Testis (tissue), 2 donors: ENCODE measurements at regions not wholly inside any gene's neighbourhood (a gene's known extent, or its start where the extent isn't known, plus 50 kb on each side); places are given as distances from the start of the nearest gene placed in this dataset.

Experiments used
- CTCF ChIP-seq, 3 experiments: fragments of 450-650 bp in 2 of 3; fragments of 200-600 bp in 1 of 3; sonication (generic) in 1 of 3; IDR thresholded peaks; one replicate each; pipeline ENCODE4 v1.5.1; 2016 to 2019; ENCODE audit warnings: antibody characterized with exemption in 3 of 3, mild to moderate bottlenecking in 2 of 3, moderate library complexity in 1 of 3
- POLR2A ChIP-seq: fragments of 450-650 bp; IDR thresholded peaks from one replicate; pipeline ENCODE4 v1.6.1; 2017; ENCODE audit warnings: antibody characterized with exemption, mild to moderate bottlenecking, moderate library complexity

- TF ChIP-seq CTCF (IDR thresholded peaks at IDR 0.05) (no peak), POLR2A (no peak)
Measured at GRCh38 chrX:39818750-39819149, 279.0 kb downstream of the BCOR start.
